Kidney (tissue), 13 donors: ENCODE measurements at regions not wholly inside any gene's neighbourhood (a gene's known extent, or its start where the extent isn't known, plus 50 kb on each side); places are given as distances from the start of the nearest gene placed in this dataset.

ENCODE experiments used
- DNase-seq, 5 donors: peaks; one replicate each; pipeline ENCODE4 v3.0.0-alpha.2; 2013 to 2020
- FAIRE-seq: peaks from 2 replicates; lab custom pipeline; 2012; peaks lifted over from hg19 to GRCh38; lab: Jason Lieb, UNC
- H3K27ac ChIP-seq, 2 donors: one replicate each; pipeline ENCODE4 v1.7.0; 2013; ENCODE audit warnings: low read depth in 2 of 2, low read length in 2 of 2, inconsistent platforms in 1 of 2
- H3K27me3 ChIP-seq: one replicate; pipeline ENCODE4 v1.7.1; 2013; ENCODE audit warnings: low read length, inconsistent platforms; ENCODE audit not compliant: control insufficient read depth, insufficient read depth
- H3K36me3 ChIP-seq, 3 donors: one replicate each; pipeline versions ENCODE4 v1.7.0 to v1.7.1; 2013; ENCODE audit warnings: low read length in 3 of 3, control low read depth in 1 of 3, inconsistent platforms in 1 of 3; ENCODE audit not compliant: insufficient read depth in 3 of 3, control insufficient read depth in 2 of 3
- H3K4me1 ChIP-seq, 3 donors: one replicate each; pipeline versions ENCODE4 v1.7.0 to v1.7.1; 2013; ENCODE audit warnings: low read length in 3 of 3, inconsistent platforms in 1 of 3, low read depth in 1 of 3; ENCODE audit not compliant: control insufficient read depth in 2 of 3, insufficient read depth in 2 of 3
- H3K4me3 ChIP-seq, 3 donors: one replicate each; pipeline versions ENCODE4 v1.7.0 to v1.8.1; 2013; ENCODE audit warnings: low read length in 3 of 3, control low read depth in 1 of 3, inconsistent platforms in 1 of 3
- H3K9ac ChIP-seq, 3 donors: one replicate each; pipeline versions ENCODE4 v1.7.0 to v1.7.1; 2013; ENCODE audit warnings: low read length in 3 of 3, control low read depth in 1 of 3, inconsistent platforms in 1 of 3
- H3K9me3 ChIP-seq, 3 donors: one replicate each; pipeline versions ENCODE4 v1.7.0 to v1.7.1; 2013; ENCODE audit warnings: low read length in 3 of 3, control low read depth in 1 of 3, inconsistent platforms in 1 of 3; ENCODE audit not compliant: control insufficient read depth in 2 of 3, insufficient read depth in 1 of 3
- intact Hi-C: fragments of 100-400 bp; cut with DNase I; formaldehyde crosslinking; loops from one replicate; pipeline ENCODE4 v1.11.1; 2022
- TF ChIP-seq, protein P1 (sequence below): IDR thresholded peaks from 3 replicates; pipeline ENCODE4 v1.5.1; 2012; ENCODE audit warnings: mild to moderate bottlenecking, moderate library complexity, borderline replicate concordance; ENCODE audit not compliant: insufficient read depth; ENCODE audit errors: extremely low read depth
- donor health status: control.
- donor health status: control.
- donor health status: control.
- donor health status: control.
- donor health status: control.
- donor health status: DM: yes; HTN: yes; CAD: no.
- donor health status: Normal renal cell carcinoma (clear cell type).

DNA sequence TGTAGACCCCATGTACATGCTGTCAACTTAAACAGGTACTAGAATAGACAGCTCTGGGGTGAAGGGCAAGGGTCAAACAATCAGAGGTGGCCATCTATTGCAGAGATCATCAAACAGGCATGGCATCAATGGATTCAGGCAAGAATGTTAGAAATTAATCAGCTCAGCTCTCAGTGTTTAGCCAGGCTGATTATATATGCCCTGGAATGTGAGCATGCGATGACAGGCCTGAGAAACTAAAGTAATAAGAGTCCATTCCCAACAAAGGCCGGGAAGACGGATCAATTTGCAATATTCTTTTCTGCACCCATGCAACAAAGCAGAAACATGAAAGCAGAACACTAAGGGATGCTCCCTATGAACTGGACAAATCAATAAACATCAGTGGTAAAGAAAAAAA, 380.5 kb upstream of the SPRED2 start:
- Histone ChIP-seq H3K36me3 (no peaks in the 10 kb centered on the region), H3K9me3 (peaks cover 0 to 3% (median 0%) of the 10 kb centered on the region in 3 donors), H3K27ac (no peak overlapping the region), H3K4me1 (no peaks in the 10 kb centered on the region), H3K4me3 (no peak overlapping the region), H3K9ac (no peak overlapping the region), H3K27me3 (no peaks in the 10 kb centered on the region)
- TF ChIP-seq, protein P1, sequence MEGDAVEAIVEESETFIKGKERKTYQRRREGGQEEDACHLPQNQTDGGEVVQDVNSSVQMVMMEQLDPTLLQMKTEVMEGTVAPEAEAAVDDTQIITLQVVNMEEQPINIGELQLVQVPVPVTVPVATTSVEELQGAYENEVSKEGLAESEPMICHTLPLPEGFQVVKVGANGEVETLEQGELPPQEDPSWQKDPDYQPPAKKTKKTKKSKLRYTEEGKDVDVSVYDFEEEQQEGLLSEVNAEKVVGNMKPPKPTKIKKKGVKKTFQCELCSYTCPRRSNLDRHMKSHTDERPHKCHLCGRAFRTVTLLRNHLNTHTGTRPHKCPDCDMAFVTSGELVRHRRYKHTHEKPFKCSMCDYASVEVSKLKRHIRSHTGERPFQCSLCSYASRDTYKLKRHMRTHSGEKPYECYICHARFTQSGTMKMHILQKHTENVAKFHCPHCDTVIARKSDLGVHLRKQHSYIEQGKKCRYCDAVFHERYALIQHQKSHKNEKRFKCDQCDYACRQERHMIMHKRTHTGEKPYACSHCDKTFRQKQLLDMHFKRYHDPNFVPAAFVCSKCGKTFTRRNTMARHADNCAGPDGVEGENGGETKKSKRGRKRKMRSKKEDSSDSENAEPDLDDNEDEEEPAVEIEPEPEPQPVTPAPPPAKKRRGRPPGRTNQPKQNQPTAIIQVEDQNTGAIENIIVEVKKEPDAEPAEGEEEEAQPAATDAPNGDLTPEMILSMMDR = no peak
- no peak for FAIRE-seq
- intact Hi-C loops = no loop called here
- DNase-seq = no peak

DNA sequence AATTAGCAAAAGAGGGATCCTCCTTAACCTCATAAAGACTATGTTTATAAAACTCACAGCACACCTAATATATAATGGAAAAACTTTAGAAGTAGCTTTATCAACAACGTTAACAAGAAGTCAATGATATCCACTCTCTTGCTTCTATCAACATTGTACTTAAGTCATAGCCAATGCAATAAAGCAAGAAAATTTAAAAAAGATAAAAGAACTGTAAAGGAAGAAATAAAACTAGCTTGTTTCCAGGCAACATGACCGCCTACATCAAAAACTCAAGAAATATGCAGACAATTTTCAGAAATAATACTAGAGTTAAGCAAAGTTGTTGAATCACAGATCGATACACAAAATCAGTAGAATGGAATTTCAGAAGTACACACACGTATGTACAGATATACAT, 375.5 kb upstream of the SPRED2 start:
- H3K27ac ChIP-seq = no peak overlapping the region
- H3K4me1 ChIP-seq = no peaks in the 10 kb centered on the region
- no peaks in the 10 kb centered on the region for H3K36me3 ChIP-seq
- intact Hi-C loops = no loop called here
- DNase-seq (no peak), FAIRE-seq (no peak)
- no peak overlapping the region for H3K9ac ChIP-seq
- peaks cover 0 to 7% (median 0%) of the 10 kb centered on the region in 3 donors for H3K9me3 ChIP-seq
- no peaks in the 10 kb centered on the region for H3K27me3 ChIP-seq
- no peak overlapping the region for H3K4me3 ChIP-seq
- TF ChIP-seq, protein P1 = no peak

DNA sequence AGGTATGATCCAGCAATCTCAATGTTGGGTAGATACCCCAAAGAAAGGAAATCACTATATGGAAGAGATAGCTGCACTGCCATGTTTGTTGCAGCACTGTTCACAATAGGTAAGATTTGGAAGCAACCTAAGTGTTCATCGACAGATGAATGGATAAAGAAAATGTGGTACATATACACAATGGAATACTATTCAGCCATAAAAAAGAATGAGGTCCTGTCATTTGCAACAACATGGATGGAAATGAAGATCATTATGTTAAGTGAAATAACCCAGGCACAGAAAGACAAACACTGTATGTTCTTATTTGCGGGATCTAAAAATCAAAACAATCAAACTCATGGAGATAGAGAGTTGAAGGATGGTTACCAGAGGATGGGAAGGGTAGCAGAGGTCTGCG, 372.4 kb upstream of the SPRED2 start:
- DNase-seq (no peak), FAIRE-seq (no peak)
- no peaks in the 10 kb centered on the region for H3K27me3 ChIP-seq
- peaks cover 0 to 7% (median 0%) of the 10 kb centered on the region in 3 donors for H3K9me3 ChIP-seq
- no peaks in the 10 kb centered on the region for H3K4me1 ChIP-seq
- intact Hi-C loops = no loop called here
- H3K4me3 ChIP-seq = no peak overlapping the region
- no peaks in the 10 kb centered on the region for H3K36me3 ChIP-seq
- no peak overlapping the region for H3K27ac ChIP-seq
- TF ChIP-seq, protein P1 = no peak
- H3K9ac ChIP-seq = no peak overlapping the region

DNA sequence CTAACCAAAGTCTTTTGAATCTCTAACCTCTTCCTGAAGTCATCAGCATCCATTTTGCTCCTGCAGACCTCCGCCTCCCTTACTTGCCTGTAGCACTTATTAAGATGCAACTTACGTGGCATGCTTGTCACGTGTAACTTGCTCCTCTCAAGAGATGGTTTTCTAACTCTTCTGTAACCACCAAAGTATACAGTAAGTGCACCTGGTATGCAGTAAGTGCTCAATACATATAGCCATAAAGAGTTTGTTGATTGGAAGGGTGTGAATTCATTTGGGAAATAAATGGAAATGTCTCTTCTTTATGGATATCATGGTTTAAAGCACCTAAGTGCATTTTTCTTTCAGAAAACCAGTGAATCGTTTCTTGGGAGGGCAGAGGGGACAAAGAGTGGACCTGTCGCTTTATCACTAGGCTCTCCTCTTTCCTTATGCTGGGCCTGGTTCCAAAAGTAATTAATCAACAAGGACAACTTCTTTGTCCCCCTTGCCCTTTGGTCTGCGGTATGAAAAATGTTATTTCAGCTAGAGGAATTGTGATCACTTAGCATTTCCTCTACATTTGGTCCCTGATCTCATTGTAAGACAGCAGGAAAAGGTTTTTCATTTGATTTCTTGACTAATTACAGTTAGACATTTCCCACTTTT, 370.0 kb upstream of the SPRED2 start:
- TF ChIP-seq, protein P1 = no peak
- Histone ChIP-seq H3K27ac (no peak overlapping the region), H3K9ac (no peak overlapping the region), H3K27me3 (no peaks in the 10 kb centered on the region), H3K9me3 (peaks cover 0 to 4% (median 0%) of the 10 kb centered on the region in 3 donors), H3K4me3 (no peak overlapping the region), H3K4me1 (no peaks in the 10 kb centered on the region), H3K36me3 (no peaks in the 10 kb centered on the region)
- FAIRE-seq = no peak
- peak in 1 of 5 donors; percentile 63 for DNase-seq
- intact Hi-C loops = no loop called here
